Panc1 (cell line): ENCODE measurements at regions not wholly inside any gene's neighbourhood (a gene's known extent, or its start where the extent isn't known, plus 50 kb on each side); places are given as distances from the start of the nearest gene placed in this dataset.

Experiments used
- ATAC-seq: fragments of 200-7000 bp; cut with Tn5 transposase; 2 replicates; pipeline ENCODE4 v1.9.1; 2020; ENCODE audit warnings: mild to moderate bottlenecking, moderate library complexity
- BruUV-seq: library from RNA; stranded (reverse); fragments of 400-500 nt; replicated peaks from 2 replicates; lab custom pipeline; 2021; lab: Mats Ljungman, UMichigan
- CTCF ChIA-PET: fragments of 300-600 bp; sonication (Branson Sonifier 250); formaldehyde crosslinking; loops from one replicate; lab custom pipeline; 2022; ENCODE audit warnings: antibody characterized with exemption; lab: Charles Lee
- POLR2A ChIA-PET: fragments of 300-600 bp; sonication (Branson Sonifier 250); formaldehyde crosslinking; loops from one replicate; lab custom pipeline; 2022; ENCODE audit warnings: antibody characterized with exemption; lab: Charles Lee
- DNase-seq: peaks from one replicate; pipeline ENCODE4 v3.0.0-alpha.2; 2010; ENCODE audit warnings: low read depth, low spot score
- H3K27ac ChIP-seq: 2 replicates; pipeline ENCODE4 v1.5.1; 2011; ENCODE audit warnings: mild to moderate bottlenecking, low read length, inconsistent platforms
- H3K27me3 ChIP-seq: fragments of 200-500 bp; sonication (Bioruptor generic); 2 replicates; pipeline ENCODE4 v1.6.0; 2014; ENCODE audit warnings: low read length, inconsistent platforms; ENCODE audit not compliant: control insufficient read depth, insufficient read depth
- H3K36me3 ChIP-seq: fragments of 200-500 bp; sonication (Bioruptor generic); 2 replicates; pipeline ENCODE4 v1.5.1; 2014; ENCODE audit warnings: inconsistent platforms, mild to moderate bottlenecking, low read length, moderate library complexity; ENCODE audit not compliant: control insufficient read depth, insufficient read depth
- H3K4me1 ChIP-seq: 2 replicates; pipeline ENCODE4 v1.5.1; 2011; ENCODE audit warnings: inconsistent platforms, mild to moderate bottlenecking, low read length, moderate library complexity; ENCODE audit not compliant: control insufficient read depth, insufficient read depth
- H3K4me3 ChIP-seq, 2 experiments: 2 replicates each; pipeline ENCODE4 v1.5.1; 2011 to 2012; ENCODE audit warnings: low read depth in 2 of 2, low read length in 2 of 2, mild to moderate bottlenecking in 2 of 2, inconsistent platforms in 1 of 2, moderate library complexity in 1 of 2
- H3K9me3 ChIP-seq: fragments of 200-500 bp; sonication (Bioruptor generic); 2 replicates; pipeline ENCODE4 v1.5.1; 2014; ENCODE audit warnings: low read depth, mild to moderate bottlenecking, inconsistent platforms, low read length, moderate library complexity; ENCODE audit not compliant: control insufficient read depth, insufficient read depth
- POLR2AphosphoS5 ChIP-seq: IDR thresholded peaks from 2 replicates; pipeline ENCODE4 v1.6.1; 2012; ENCODE audit warnings: mild to moderate bottlenecking, low read depth, low read length, moderate library complexity
- SIN3A ChIP-seq: IDR thresholded peaks from 2 replicates; pipeline ENCODE4 v1.6.1; 2012; ENCODE audit warnings: low read depth, mild to moderate bottlenecking, low read length, moderate library complexity, borderline replicate concordance; ENCODE audit not compliant: insufficient read depth
- TCF7L2 ChIP-seq: IDR thresholded peaks from 2 replicates; pipeline ENCODE4 v1.6.1; 2011; ENCODE audit warnings: mild to moderate bottlenecking, low read depth, low read length, inconsistent platforms
- in situ Hi-C: cut with HindIII; loops from 2 replicates; pipeline ENCODE4 v1.10.0; 2016; ENCODE audit warnings: low sequenced_read_pairs, low pct_unique_long_range_greater_than_20kb
- intact Hi-C: fragments of 100-400 bp; cut with micrococcal nuclease; formaldehyde crosslinking; loops from one replicate; pipeline ENCODE4 v1.10.0; 2022; ENCODE audit not compliant: unreplicated experiment
- TF ChIP-seq, protein P1 (sequence below): fragments of 450-650 bp; IDR thresholded peaks from 2 replicates; pipeline ENCODE4 v1.5.1; 2017; ENCODE audit warnings: mild to moderate bottlenecking
- TF ChIP-seq, protein P2 (sequence below), 2 experiments: IDR thresholded peaks; 2 replicates each; pipeline ENCODE4 v1.6.1; 2011 to 2012; ENCODE audit warnings: low read depth in 2 of 2, control low read depth in 1 of 2, low read length in 1 of 2, mild to moderate bottlenecking in 1 of 2, moderate library complexity in 1 of 2; ENCODE audit not compliant: insufficient read depth in 1 of 2

DNA sequence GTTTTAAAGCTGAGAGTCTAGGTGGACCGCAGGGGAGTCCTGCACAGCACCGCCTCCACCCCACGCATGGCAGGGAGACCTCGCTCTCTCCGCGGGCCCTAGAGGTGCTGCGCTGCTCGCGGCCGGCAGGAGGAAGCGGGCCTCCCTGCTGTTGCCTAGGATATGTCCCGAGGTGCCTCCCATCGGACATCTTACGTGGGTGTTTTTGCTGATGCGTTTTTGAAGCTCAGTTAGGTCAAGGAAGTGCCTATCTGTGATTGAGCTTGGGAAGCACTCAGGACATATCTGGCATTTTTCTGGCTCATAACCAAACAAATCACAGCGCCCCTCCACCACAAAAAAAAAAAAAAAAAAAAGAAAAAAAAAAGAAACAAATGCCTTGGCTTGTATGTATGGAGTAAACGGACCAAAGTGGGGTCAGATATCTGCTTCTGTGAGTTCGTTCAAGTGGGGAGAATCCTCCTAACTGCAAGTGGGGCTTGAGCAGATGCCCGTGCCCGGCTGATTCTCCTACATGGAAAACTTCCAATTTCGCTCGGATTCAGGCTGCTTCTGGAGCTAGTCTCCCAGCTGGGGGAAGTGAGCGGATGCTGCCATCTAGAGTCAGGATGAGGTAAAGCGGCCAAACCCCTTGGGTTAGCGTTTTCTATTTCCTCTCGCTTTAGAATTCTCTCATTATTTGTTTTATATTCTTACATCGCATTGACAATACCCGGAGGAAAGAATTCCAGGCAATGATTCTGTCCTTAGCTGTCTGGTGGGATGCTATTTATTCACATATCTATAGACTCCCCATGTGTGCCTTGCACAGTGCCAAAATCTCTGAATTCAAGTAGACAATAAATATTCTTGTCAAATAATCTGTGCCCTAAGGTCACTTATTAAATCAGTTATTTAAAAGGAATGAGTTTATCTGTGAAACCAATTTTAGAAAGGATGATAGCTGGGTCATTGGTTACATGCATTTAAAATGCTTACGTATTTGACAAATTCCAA, 95.3 kb downstream of the CD8B2 start:
- no TSS peak for BruUV-seq
- Histone ChIP-seq H3K36me3 (no peaks in the 10 kb centered on the region), H3K9me3 (no peaks in the 10 kb centered on the region), H3K27ac (no peak overlapping the region), H3K27me3 (peaks cover 7% of the 10 kb centered on the region; the same call in 1 of the 2 replicates), H3K4me3 (peak overlapping the region; percentile 26 to 53), H3K4me1 (peaks cover 3% of the 10 kb centered on the region; the same call in 1 of the 2 replicates)
- intact Hi-C loops: loop anchor here (5.0 kb wide), 1 partner anchor 480 kb away; no protein-coding TSS in a partner anchor
- ATAC-seq (peak; percentile 90), DNase-seq (peak; percentile 64)
- ChIA-PET CTCF (interaction anchor here (0.6 to 0.9 kb wide), 7 partner anchors 19 to 1431 kb away, joined by 3 to 18 read pairs (median 6); no protein-coding TSS in a partner anchor), POLR2A (no interaction called here)
- in situ Hi-C loops: no loop called here
- TF ChIP-seq, protein P1, sequence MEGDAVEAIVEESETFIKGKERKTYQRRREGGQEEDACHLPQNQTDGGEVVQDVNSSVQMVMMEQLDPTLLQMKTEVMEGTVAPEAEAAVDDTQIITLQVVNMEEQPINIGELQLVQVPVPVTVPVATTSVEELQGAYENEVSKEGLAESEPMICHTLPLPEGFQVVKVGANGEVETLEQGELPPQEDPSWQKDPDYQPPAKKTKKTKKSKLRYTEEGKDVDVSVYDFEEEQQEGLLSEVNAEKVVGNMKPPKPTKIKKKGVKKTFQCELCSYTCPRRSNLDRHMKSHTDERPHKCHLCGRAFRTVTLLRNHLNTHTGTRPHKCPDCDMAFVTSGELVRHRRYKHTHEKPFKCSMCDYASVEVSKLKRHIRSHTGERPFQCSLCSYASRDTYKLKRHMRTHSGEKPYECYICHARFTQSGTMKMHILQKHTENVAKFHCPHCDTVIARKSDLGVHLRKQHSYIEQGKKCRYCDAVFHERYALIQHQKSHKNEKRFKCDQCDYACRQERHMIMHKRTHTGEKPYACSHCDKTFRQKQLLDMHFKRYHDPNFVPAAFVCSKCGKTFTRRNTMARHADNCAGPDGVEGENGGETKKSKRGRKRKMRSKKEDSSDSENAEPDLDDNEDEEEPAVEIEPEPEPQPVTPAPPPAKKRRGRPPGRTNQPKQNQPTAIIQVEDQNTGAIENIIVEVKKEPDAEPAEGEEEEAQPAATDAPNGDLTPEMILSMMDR: peak; percentile 93
- TF ChIP-seq SIN3A: no peak

DNA sequence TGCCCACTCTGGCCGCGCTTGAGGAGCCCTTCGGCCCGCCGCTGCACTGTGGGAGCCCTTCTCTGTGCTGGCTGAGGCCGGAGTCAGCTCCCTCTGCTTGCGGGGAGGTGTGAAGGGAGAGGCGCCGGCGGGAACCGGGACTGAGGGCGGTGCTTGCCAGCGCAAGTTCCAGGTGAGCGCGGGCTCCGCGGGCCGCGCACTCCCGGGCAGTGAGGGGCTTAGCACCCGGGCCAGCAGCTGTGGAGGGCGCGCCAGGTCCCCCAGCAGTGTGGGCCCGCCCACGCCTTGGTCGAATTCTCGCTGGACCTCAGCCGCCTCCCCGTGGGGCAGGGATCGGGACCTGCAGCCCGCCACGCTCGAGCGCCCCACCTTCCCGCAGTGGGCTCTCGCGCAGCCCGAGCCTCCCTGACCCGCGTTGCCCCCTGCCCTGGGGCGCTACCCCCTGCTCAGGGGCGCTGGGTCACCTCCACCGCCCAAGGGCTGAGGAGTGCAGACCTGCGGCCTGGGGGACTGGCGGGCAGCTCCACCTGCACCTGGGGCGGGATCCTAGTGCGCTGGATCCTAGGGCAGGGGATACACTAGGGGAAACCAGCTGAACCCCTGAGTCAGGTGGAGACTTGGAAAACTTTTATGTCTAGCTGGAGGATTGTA, 97.3 kb downstream of the CD8B2 start:
- peaks cover 7% of the 10 kb centered on the region; the same call in 1 of the 2 replicates for H3K27me3 ChIP-seq
- H3K36me3 ChIP-seq: no peaks in the 10 kb centered on the region
- in situ Hi-C loops (no loop called here), intact Hi-C loops (loop anchor here (5.0 kb wide), 1 partner anchor 482 kb away; no protein-coding TSS in a partner anchor)
- no peak overlapping the region for H3K27ac ChIP-seq
- BruUV-seq: no TSS peak
- DNase-seq (no peak), ATAC-seq (no peak)
- CTCF ChIA-PET: no interaction called here
- H3K9me3 ChIP-seq: no peaks in the 10 kb centered on the region
- TF ChIP-seq, protein P1: no peak
- TF ChIP-seq SIN3A (no peak), POLR2AphosphoS5 (no peak), TCF7L2 (no peak)
- TF ChIP-seq, protein P2, sequence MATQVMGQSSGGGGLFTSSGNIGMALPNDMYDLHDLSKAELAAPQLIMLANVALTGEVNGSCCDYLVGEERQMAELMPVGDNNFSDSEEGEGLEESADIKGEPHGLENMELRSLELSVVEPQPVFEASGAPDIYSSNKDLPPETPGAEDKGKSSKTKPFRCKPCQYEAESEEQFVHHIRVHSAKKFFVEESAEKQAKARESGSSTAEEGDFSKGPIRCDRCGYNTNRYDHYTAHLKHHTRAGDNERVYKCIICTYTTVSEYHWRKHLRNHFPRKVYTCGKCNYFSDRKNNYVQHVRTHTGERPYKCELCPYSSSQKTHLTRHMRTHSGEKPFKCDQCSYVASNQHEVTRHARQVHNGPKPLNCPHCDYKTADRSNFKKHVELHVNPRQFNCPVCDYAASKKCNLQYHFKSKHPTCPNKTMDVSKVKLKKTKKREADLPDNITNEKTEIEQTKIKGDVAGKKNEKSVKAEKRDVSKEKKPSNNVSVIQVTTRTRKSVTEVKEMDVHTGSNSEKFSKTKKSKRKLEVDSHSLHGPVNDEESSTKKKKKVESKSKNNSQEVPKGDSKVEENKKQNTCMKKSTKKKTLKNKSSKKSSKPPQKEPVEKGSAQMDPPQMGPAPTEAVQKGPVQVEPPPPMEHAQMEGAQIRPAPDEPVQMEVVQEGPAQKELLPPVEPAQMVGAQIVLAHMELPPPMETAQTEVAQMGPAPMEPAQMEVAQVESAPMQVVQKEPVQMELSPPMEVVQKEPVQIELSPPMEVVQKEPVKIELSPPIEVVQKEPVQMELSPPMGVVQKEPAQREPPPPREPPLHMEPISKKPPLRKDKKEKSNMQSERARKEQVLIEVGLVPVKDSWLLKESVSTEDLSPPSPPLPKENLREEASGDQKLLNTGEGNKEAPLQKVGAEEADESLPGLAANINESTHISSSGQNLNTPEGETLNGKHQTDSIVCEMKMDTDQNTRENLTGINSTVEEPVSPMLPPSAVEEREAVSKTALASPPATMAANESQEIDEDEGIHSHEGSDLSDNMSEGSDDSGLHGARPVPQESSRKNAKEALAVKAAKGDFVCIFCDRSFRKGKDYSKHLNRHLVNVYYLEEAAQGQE (IDR thresholded peaks at IDR 0.05; ENCODE audit: insufficient read depth in 1 of 2, low read depth in 2 of 2, low read length in 1 of 2): no peak
- no peak overlapping the region for H3K4me3 ChIP-seq
- peaks cover 3% of the 10 kb centered on the region; the same call in 1 of the 2 replicates for H3K4me1 ChIP-seq
- POLR2A ChIA-PET: no interaction called here
